Activated CD8-positive, alpha-beta T cell treated with anti-CD3 and anti-CD28 coated beads, Interleukin-2, amount 10 ng/mL, durations not matched to agents 7 days and 5 days (primary cell): ENCODE measurements at regions not wholly inside any gene's neighbourhood (a gene's known extent, or its start where the extent isn't known, plus 50 kb on each side); places are given as distances from the start of the nearest gene placed in this dataset.

Experiments used
- ATAC-seq: fragments of 150-1000 bp; cut with Tn5 transposase; one replicate; pipeline ENCODE4 v1.10.0; 2021; ENCODE audit warnings: moderate library complexity
- CTCF ChIA-PET: fragments of 350-600 bp; sonication (Branson Sonifier 250); formaldehyde crosslinking; loops from one replicate; lab custom pipeline; 2021; ENCODE audit warnings: antibody characterized with exemption; lab: Charles Lee
- POLR2A ChIA-PET: fragments of 350-600 bp; sonication (Branson Sonifier 250); formaldehyde crosslinking; loops from one replicate; lab custom pipeline; 2021; ENCODE audit warnings: antibody characterized with exemption; lab: Charles Lee
- DNase-seq: peaks from one replicate; pipeline ENCODE4 v3.0.0-alpha.2; 2020
- H3K27ac Mint-ChIP-seq: one replicate; pipeline ENCODE4 v1.8.0; 2021; ENCODE audit warnings: mild to moderate bottlenecking, mixed read lengths
- H3K27me3 Mint-ChIP-seq: one replicate; pipeline ENCODE4 v1.8.0; 2021; ENCODE audit warnings: low read depth, mixed read lengths
- H3K36me3 Mint-ChIP-seq: one replicate; pipeline ENCODE4 v1.8.0; 2021; ENCODE audit warnings: low read depth, mixed read lengths
- H3K4me1 Mint-ChIP-seq: one replicate; pipeline ENCODE4 v1.8.0; 2021; ENCODE audit warnings: low read depth, mixed read lengths
- H3K4me3 Mint-ChIP-seq: one replicate; pipeline ENCODE4 v1.8.0; 2021; ENCODE audit warnings: mild to moderate bottlenecking, mixed read lengths
- H3K9me3 Mint-ChIP-seq: one replicate; pipeline ENCODE4 v1.8.0; 2022; ENCODE audit warnings: mixed read lengths; ENCODE audit not compliant: insufficient read depth

DNA sequence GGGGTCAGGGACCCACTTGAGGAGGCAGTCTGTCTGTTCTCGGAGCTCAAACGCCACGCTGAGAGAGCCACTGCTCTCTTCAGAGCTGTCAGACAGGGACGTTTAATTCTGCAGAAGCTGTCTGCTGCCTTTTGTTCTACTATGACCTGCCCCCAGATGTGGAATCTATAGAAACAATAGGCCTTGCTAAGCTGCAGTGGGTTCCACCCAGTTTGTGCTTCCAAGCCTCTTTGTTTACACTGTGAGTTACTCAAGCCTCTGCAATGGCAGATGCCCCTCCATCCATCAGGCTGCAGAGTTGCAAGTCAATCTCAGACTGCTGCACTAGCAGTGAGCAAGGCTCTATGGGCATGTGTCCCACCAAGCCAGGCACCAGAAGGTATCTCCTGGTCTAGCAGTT lies 158.1 kb downstream of the DTHD1 start:
- no peak for DNase-seq
- no peaks in the 10 kb centered on the region for H3K4me1 Mint-ChIP-seq
- POLR2A ChIA-PET, result no interaction called here

GRCh38 chr4:36445480-36445879 lies 164.1 kb downstream of the DTHD1 start:
- H3K9me3 Mint-ChIP-seq, result no peaks in the 10 kb centered on the region
- H3K4me1 Mint-ChIP-seq, result no peaks in the 10 kb centered on the region
- no peak overlapping the region for H3K4me3 Mint-ChIP-seq
- ChIA-PET CTCF (no interaction called here), POLR2A (no interaction called here)
- no peak for DNase-seq
- no peaks in the 10 kb centered on the region for H3K36me3 Mint-ChIP-seq
- no peak overlapping the region for H3K27ac Mint-ChIP-seq
- no peaks in the 10 kb centered on the region for H3K27me3 Mint-ChIP-seq
- no peak for ATAC-seq

More for the DNA sequence above, 158.1 kb downstream of the DTHD1 start:
- CTCF ChIA-PET, result no interaction called here
- Mint-ChIP-seq H3K27ac (no peak overlapping the region), H3K36me3 (no peaks in the 10 kb centered on the region), H3K27me3 (no peaks in the 10 kb centered on the region), H3K4me3 (no peak overlapping the region), H3K9me3 (no peaks in the 10 kb centered on the region)
- ATAC-seq, result no peak

GRCh38 chr4:36446275-36446674 lies 164.9 kb downstream of the DTHD1 start:
- Mint-ChIP-seq H3K27me3 (no peaks in the 10 kb centered on the region), H3K9me3 (no peaks in the 10 kb centered on the region), H3K36me3 (no peaks in the 10 kb centered on the region), H3K4me1 (no peaks in the 10 kb centered on the region), H3K27ac (no peak overlapping the region), H3K4me3 (no peak overlapping the region)
- no peak for DNase-seq
- ATAC-seq, result no peak
- CTCF ChIA-PET, result interaction anchor here (0.7 kb wide), 1 partner anchor 553 kb away, joined by 3 read pairs; no protein-coding TSS in a partner anchor
- POLR2A ChIA-PET, result no interaction called here

DNA sequence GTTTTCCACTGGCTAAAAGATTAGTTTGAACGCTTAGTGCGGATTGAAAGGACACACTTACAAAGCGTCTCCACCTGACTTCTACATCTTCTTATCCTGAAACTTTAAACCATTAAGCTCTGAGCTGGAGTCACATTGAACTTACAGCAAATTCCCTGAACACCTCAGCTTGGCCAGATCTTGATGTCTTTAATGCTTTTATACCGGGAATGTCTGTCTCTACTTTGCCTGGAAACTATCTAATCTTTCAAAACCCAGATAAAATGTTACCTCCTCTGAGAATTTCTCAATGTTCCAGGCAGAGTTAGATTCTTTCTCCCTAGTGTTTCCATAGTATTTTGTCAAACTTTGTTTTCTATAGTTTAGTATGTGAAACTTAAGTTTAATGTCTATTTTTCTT lies 179.9 kb downstream of the DTHD1 start:
- ATAC-seq (no peak), DNase-seq (no peak)
- Mint-ChIP-seq H3K9me3 (no peaks in the 10 kb centered on the region), H3K4me3 (no peak overlapping the region), H3K27ac (no peak overlapping the region), H3K27me3 (no peaks in the 10 kb centered on the region), H3K36me3 (no peaks in the 10 kb centered on the region), H3K4me1 (no peaks in the 10 kb centered on the region)
- POLR2A ChIA-PET, result no interaction called here
- CTCF ChIA-PET, result no interaction called here

DNA sequence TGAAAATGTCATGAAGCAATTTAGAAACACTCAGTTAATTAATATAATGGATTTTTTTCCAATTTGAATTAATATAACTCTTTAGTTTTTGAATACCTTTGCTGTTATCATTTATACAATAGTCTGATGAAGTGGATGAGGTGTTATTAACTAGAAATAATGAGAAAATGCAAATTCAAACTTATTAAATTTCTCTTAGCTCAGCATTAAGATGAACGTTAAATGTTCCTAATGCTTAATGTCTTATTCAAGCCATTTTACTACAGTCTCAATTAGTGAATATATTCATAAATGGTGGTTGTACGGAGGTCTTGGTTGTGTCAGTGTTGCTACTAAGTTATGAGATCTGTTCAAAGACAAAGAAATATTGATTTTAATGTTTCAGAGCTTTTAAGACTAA lies 186.3 kb downstream of the DTHD1 start:
- no peaks in the 10 kb centered on the region for H3K4me1 Mint-ChIP-seq
- no peaks in the 10 kb centered on the region for H3K36me3 Mint-ChIP-seq
- DNase-seq, result no peak
- no peaks in the 10 kb centered on the region for H3K9me3 Mint-ChIP-seq
- H3K27ac Mint-ChIP-seq, result no peak overlapping the region
- ChIA-PET CTCF (no interaction called here), POLR2A (no interaction called here)
- no peak overlapping the region for H3K4me3 Mint-ChIP-seq
- peaks cover 3% of the 10 kb centered on the region for H3K27me3 Mint-ChIP-seq
- no peak for ATAC-seq

DNA sequence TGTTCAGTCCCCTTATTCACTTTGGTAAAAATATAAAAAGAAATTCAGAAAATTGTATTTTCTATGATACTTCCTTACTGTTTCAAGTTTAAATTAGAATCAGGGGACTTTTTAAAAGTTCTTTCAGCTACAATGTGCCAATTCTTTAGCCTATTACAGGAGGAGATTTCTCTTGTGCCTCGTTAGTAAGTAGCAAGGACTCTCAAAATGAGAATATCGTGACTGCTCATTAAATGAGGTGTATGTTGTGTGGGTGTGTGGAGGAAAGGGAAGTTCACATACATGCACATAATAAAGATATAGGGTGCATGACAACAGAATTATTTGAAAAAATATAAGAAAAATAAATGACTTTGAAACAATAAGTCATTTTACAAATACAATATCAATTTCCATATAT lies 190.5 kb downstream of the DTHD1 start:
- H3K9me3 Mint-ChIP-seq, result no peaks in the 10 kb centered on the region
- H3K4me3 Mint-ChIP-seq, result no peak overlapping the region
- DNase-seq, result no peak
- ChIA-PET CTCF (no interaction called here), POLR2A (no interaction called here)
- no peaks in the 10 kb centered on the region for H3K36me3 Mint-ChIP-seq
- no peaks in the 10 kb centered on the region for H3K4me1 Mint-ChIP-seq
- no peak overlapping the region for H3K27ac Mint-ChIP-seq
- no peak for ATAC-seq
- peaks cover 3% of the 10 kb centered on the region for H3K27me3 Mint-ChIP-seq

- no peak overlapping the region for H3K4me3 Mint-ChIP-seq
- H3K27ac Mint-ChIP-seq, result no peak overlapping the region
- no peak for ATAC-seq
- H3K4me1 Mint-ChIP-seq, result no peaks in the 10 kb centered on the region
- ChIA-PET POLR2A (no interaction called here), CTCF (no interaction called here)
- H3K9me3 Mint-ChIP-seq, result no peaks in the 10 kb centered on the region
- no peaks in the 10 kb centered on the region for H3K36me3 Mint-ChIP-seq
- DNase-seq, result no peak
- peaks cover 4% of the 10 kb centered on the region for H3K27me3 Mint-ChIP-seq
Measured at GRCh38 chr4:36476135-36476534, 194.7 kb downstream of the DTHD1 start.

GRCh38 chr4:36477861-36478260 lies 196.4 kb downstream of the DTHD1 start:
- POLR2A ChIA-PET, result no interaction called here
- no peaks in the 10 kb centered on the region for H3K4me1 Mint-ChIP-seq
- H3K27ac Mint-ChIP-seq, result no peak overlapping the region

DNA sequence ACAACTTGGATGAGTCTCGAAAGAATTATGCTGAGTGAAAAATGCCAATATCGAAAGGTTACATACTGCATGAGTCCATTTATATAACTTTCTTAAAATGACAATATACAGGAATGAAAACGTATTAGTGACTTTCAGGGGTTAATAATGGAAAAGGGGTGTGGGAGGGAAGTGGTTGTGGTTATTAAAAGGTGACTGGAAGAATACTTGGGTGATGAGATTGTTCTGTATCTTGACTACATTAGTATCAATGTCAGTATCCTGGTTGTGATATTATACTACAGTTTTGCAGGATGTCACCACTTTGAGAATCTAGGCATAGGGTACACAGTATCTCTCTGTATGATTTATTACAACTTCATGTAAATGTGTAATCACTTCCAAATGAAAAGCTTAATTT lies 204.5 kb downstream of the DTHD1 start:
- H3K9me3 Mint-ChIP-seq, result no peaks in the 10 kb centered on the region

More at GRCh38 chr4:36477861-36478260, 196.4 kb downstream of the DTHD1 start:
- H3K36me3 Mint-ChIP-seq, result no peaks in the 10 kb centered on the region
- no peak overlapping the region for H3K4me3 Mint-ChIP-seq
- H3K27me3 Mint-ChIP-seq, result peaks cover 8% of the 10 kb centered on the region
- ATAC-seq, result no peak
- H3K9me3 Mint-ChIP-seq, result no peaks in the 10 kb centered on the region
- CTCF ChIA-PET, result no interaction called here
- DNase-seq, result no peak

GRCh38 chr4:36489798-36490197 lies 208.4 kb downstream of the DTHD1 start:
- ATAC-seq (no peak), DNase-seq (no peak)
- no peaks in the 10 kb centered on the region for H3K4me1 Mint-ChIP-seq
- ChIA-PET POLR2A (no interaction called here), CTCF (no interaction called here)
- no peaks in the 10 kb centered on the region for H3K9me3 Mint-ChIP-seq
- H3K36me3 Mint-ChIP-seq, result no peaks in the 10 kb centered on the region
- no peak overlapping the region for H3K27ac Mint-ChIP-seq
- no peaks in the 10 kb centered on the region for H3K27me3 Mint-ChIP-seq
- no peak overlapping the region for H3K4me3 Mint-ChIP-seq

More for the DNA sequence above, 204.5 kb downstream of the DTHD1 start:
- no peaks in the 10 kb centered on the region for H3K4me1 Mint-ChIP-seq
- DNase-seq (no peak), ATAC-seq (no peak)
- POLR2A ChIA-PET, result no interaction called here
- no peak overlapping the region for H3K4me3 Mint-ChIP-seq
- CTCF ChIA-PET, result no interaction called here
- no peak overlapping the region for H3K27ac Mint-ChIP-seq
- H3K27me3 Mint-ChIP-seq, result peaks cover 4% of the 10 kb centered on the region
- no peaks in the 10 kb centered on the region for H3K36me3 Mint-ChIP-seq

GRCh38 chr4:36492041-36492440 lies 210.6 kb downstream of the DTHD1 start:
- no peak overlapping the region for H3K27ac Mint-ChIP-seq
- no peaks in the 10 kb centered on the region for H3K27me3 Mint-ChIP-seq
- DNase-seq (no peak), ATAC-seq (no peak)
- H3K36me3 Mint-ChIP-seq, result no peaks in the 10 kb centered on the region
- H3K4me1 Mint-ChIP-seq, result no peaks in the 10 kb centered on the region
- ChIA-PET POLR2A (no interaction called here), CTCF (no interaction called here)
- no peaks in the 10 kb centered on the region for H3K9me3 Mint-ChIP-seq
- no peak overlapping the region for H3K4me3 Mint-ChIP-seq

DNA sequence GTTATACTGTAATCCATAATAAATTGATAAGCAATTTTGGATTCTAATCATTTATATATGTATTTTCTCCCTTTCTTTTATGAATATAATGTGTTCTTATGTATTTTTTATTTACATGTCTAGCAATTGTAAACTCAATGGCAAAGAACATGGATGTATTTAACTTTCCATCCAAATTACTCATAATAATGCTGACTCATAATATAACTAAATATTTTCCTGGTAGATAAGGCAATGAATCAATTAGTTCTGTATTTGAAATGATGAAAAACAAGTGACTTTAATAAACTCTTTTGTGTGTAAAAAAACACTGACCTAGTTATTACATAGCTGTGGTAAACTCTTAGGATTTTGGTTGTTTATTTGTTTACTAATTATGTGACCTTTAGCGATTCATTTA lies 211.2 kb downstream of the DTHD1 start:
- DNase-seq, result no peak
- H3K4me1 Mint-ChIP-seq, result no peaks in the 10 kb centered on the region
- ChIA-PET POLR2A (no interaction called here), CTCF (no interaction called here)
- H3K9me3 Mint-ChIP-seq, result no peaks in the 10 kb centered on the region
- no peak overlapping the region for H3K27ac Mint-ChIP-seq
- no peaks in the 10 kb centered on the region for H3K27me3 Mint-ChIP-seq
- ATAC-seq, result no peak
- no peaks in the 10 kb centered on the region for H3K36me3 Mint-ChIP-seq
- no peak overlapping the region for H3K4me3 Mint-ChIP-seq

DNA sequence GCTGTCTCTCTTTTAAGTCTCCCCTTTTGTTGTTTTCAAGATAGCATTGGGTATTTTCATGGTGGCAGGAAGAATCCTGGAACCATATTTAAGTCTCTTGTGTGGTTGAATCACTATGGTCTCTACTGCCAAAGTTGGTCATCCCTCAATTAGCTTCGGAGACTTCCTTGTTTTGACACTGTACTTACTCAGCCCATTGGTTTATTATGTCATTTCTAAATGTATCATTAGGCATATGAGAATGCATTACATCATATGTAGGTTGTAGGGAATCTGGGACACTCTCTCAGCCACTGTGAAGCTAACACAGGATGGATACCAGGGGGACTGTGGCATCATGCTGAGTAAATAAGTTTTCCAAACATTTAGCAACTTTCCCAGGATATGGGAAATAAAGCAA lies 211.8 kb downstream of the DTHD1 start:
- ChIA-PET POLR2A (no interaction called here), CTCF (no interaction called here)
- Mint-ChIP-seq H3K27ac (no peak overlapping the region), H3K4me3 (no peak overlapping the region), H3K4me1 (no peaks in the 10 kb centered on the region), H3K36me3 (no peaks in the 10 kb centered on the region), H3K27me3 (no peaks in the 10 kb centered on the region), H3K9me3 (no peaks in the 10 kb centered on the region)
- DNase-seq (no peak), ATAC-seq (no peak)
